A549 (cell line): ENCODE measurements at regions not wholly inside any gene's neighbourhood (a gene's known extent, or its start where the extent isn't known, plus 50 kb on each side); places are given as distances from the start of the nearest gene placed in this dataset.

ENCODE experiments used
- ATAC-seq, 2 experiments: fragments of 200-7000 bp in 1 of 2; fragments of >200 bp in 1 of 2; cut with Nextera tagmentation in 1 of 2; cut with Tn5 transposase in 1 of 2; 3 replicates each; pipeline versions ENCODE4 v1.8.0 to v1.9.1; 2018 to 2020; ENCODE audit warnings: mild to moderate bottlenecking in 1 of 2, moderate library complexity in 1 of 2
- CTCF ChIA-PET: fragments of 300-600 bp; sonication (Branson Sonifier 250); formaldehyde crosslinking; extraction: SDS; loops from one replicate; lab custom pipeline; 2021; ENCODE audit warnings: antibody characterized with exemption, inconsistent platforms; lab: Yijun Ruan, JAX
- POLR2A ChIA-PET: fragments of 350-600 bp; formaldehyde crosslinking; extraction: SDS; loops from one replicate; lab custom pipeline; 2021; ENCODE audit warnings: antibody characterized with exemption, inconsistent platforms; lab: Yijun Ruan, JAX
- DNase-seq, 2 experiments: peaks; one replicate each; pipeline versions ENCODE4 v3.0.0 to v3.0.0-alpha.2; 2011 to 2016; ENCODE audit warnings: low read depth in 1 of 2, low spot score in 1 of 2
- FAIRE-seq: peaks from 2 replicates; lab custom pipeline; 2011; peaks lifted over from hg19 to GRCh38; lab: Jason Lieb, UNC
- H3K27ac ChIP-seq, 2 experiments: fragments of >200 bp; sonication (Bioruptor Twin); formaldehyde crosslinking; 3 replicates each; pipeline ENCODE4 v1.5.1; 2016 to 2017
- H3K4me1 ChIP-seq: fragments of >200 bp; sonication (Bioruptor Twin); formaldehyde crosslinking; 3 replicates; pipeline ENCODE4 v1.6.1; 2016
- H3K4me2 ChIP-seq: fragments of >200 bp; sonication (Bioruptor Twin); formaldehyde crosslinking; 3 replicates; pipeline ENCODE4 v1.6.1; 2016
- H3K4me3 ChIP-seq: fragments of >200 bp; sonication (Bioruptor Twin); formaldehyde crosslinking; 3 replicates; pipeline ENCODE4 v1.5.1; 2016
- H3K9me3 ChIP-seq: fragments of >200 bp; sonication (Bioruptor Twin); formaldehyde crosslinking; 3 replicates; pipeline ENCODE4 v1.6.1; 2016
- CBX2 ChIP-seq: fragments of 200-600 bp; sonication (generic); IDR thresholded peaks from 2 replicates; pipeline ENCODE4 v1.6.1; 2016; ENCODE audit warnings: low read depth, mild to moderate bottlenecking, borderline replicate concordance
- CBX8 ChIP-seq: fragments of 200-600 bp; sonication (generic); IDR thresholded peaks from 2 replicates; pipeline ENCODE4 v1.6.1; 2016
- CHD4 ChIP-seq: fragments of 200-600 bp; sonication (generic); IDR thresholded peaks from 2 replicates; pipeline ENCODE4 v1.6.1; 2016; ENCODE audit warnings: antibody characterized with exemption, mild to moderate bottlenecking, borderline replicate concordance
- E2F6 ChIP-seq: IDR thresholded peaks from 2 replicates; pipeline ENCODE4 v1.6.1; 2012; ENCODE audit warnings: low read depth, borderline replicate concordance
- EHF ChIP-seq: fragments of 250-450 bp; sonication (Bioruptor Pico); IDR thresholded peaks from 2 replicates; pipeline ENCODE4 v1.5.0; 2020; ENCODE audit warnings: mild to moderate bottlenecking
- EHMT2 ChIP-seq: fragments of 200-600 bp; sonication (generic); IDR thresholded peaks from 2 replicates; pipeline ENCODE4 v1.6.1; 2016; ENCODE audit warnings: antibody characterized with exemption, low read depth, mild to moderate bottlenecking, moderate library complexity
- EP300 ChIP-seq, 2 experiments: fragments of >200 bp; sonication (Bioruptor Twin); formaldehyde crosslinking; IDR thresholded peaks; 2 replicates in 1 of 2; 3 replicates in 1 of 2; pipeline ENCODE4 v1.6.1; 2016 to 2017
- ESRRA ChIP-seq: fragments of 150-350 bp; IDR thresholded peaks from 2 replicates; pipeline ENCODE4 v1.6.1; 2014; ENCODE audit warnings: mild to moderate bottlenecking, low read length, borderline replicate concordance
- FOSB ChIP-seq: fragments of 250-450 bp; sonication (Bioruptor Pico); IDR thresholded peaks from 2 replicates; pipeline ENCODE4 v1.5.0; 2020; ENCODE audit warnings: mild to moderate bottlenecking, moderate library complexity
- FOSL2 ChIP-seq, 2 experiments: fragments of 450-650 bp in 1 of 2; fragments of >200 bp in 1 of 2; sonication (Bioruptor Twin) in 1 of 2; formaldehyde crosslinking; IDR thresholded peaks; 2 replicates each; pipeline versions ENCODE4 v1.5.0 to v1.6.1; 2016 to 2020; ENCODE audit warnings: mild to moderate bottlenecking in 1 of 2, moderate library complexity in 1 of 2
- FOXS1 ChIP-seq: fragments of 250-450 bp; sonication (Bioruptor Pico); IDR thresholded peaks from 2 replicates; pipeline ENCODE4 v1.5.0; 2020; ENCODE audit warnings: mild to moderate bottlenecking, moderate library complexity
- HDAC2 ChIP-seq: fragments of 200-600 bp; sonication (generic); IDR thresholded peaks from 2 replicates; pipeline ENCODE4 v1.6.1; 2016
- HES2 ChIP-seq: fragments of >200 bp; sonication (Bioruptor Twin); formaldehyde crosslinking; IDR thresholded peaks from 2 replicates; pipeline ENCODE4 v1.6.1; 2016
- JUNB ChIP-seq: fragments of >200 bp; sonication (Bioruptor Twin); formaldehyde crosslinking; IDR thresholded peaks from 2 replicates; pipeline ENCODE4 v1.6.1; 2016
- MAFK ChIP-seq: fragments of 450-650 bp; IDR thresholded peaks from 2 replicates; pipeline ENCODE4 v1.6.1; 2014; ENCODE audit not compliant: partially characterized antibody
- MAX ChIP-seq: IDR thresholded peaks from 2 replicates; pipeline ENCODE4 v1.6.1; 2012
- MAZ ChIP-seq: fragments of 150-350 bp; IDR thresholded peaks from 2 replicates; pipeline ENCODE4 v1.6.1; 2014; ENCODE audit warnings: antibody characterized with exemption, low read depth, low read length, borderline replicate concordance
- NR3C1 ChIP-seq: fragments of >200 bp; sonication (Bioruptor Twin); formaldehyde crosslinking; IDR thresholded peaks from 3 replicates; pipeline ENCODE4 v1.6.1; 2017
- RCOR1 ChIP-seq: fragments of 150-350 bp; IDR thresholded peaks from 2 replicates; pipeline ENCODE4 v1.6.1; 2014; ENCODE audit warnings: antibody characterized with exemption, low read length, low read depth
- REST ChIP-seq: fragments of 200-600 bp; sonication (generic); IDR thresholded peaks from 2 replicates; pipeline ENCODE4 v1.6.1; 2016; ENCODE audit warnings: antibody characterized with exemption, mild to moderate bottlenecking, moderate library complexity
- TFCP2L1 ChIP-seq: fragments of 250-450 bp; sonication (Bioruptor Pico); IDR thresholded peaks from 2 replicates; pipeline ENCODE4 v1.5.0; 2021; ENCODE audit warnings: mild to moderate bottlenecking
- ZNF302 ChIP-seq: fragments of 250-450 bp; sonication (Bioruptor Pico); IDR thresholded peaks from 2 replicates; pipeline ENCODE4 v1.9.0; 2021; ENCODE audit warnings: inconsistent platforms, mild to moderate bottlenecking, moderate library complexity
- WGBS: methylation state at CpG from one replicate; pipeline ENCODE4 v1.1.6; 2017; ENCODE audit errors: missing lambda C conversion rate; 5-methylcytosine and 5-hydroxymethylcytosine counted together

GRCh38 chr1:81489372-81489934 is 311.3 kb upstream of the ADGRL2 start:
- ChIA-PET CTCF (no interaction called here), POLR2A (no interaction called here)
- DNase-seq: no peak
- no peak overlapping the region for H3K4me2 ChIP-seq
- H3K27ac ChIP-seq: no peak overlapping the region
- no peaks in the 10 kb centered on the region for H3K9me3 ChIP-seq
- no peak for ATAC-seq
- no peak for TF ChIP-seq FOXS1 (CRISPR knock-in tag)
- TF ChIP-seq CHD4: no peak
- TF ChIP-seq RCOR1: no peak
- 94% methylated on average over 1 of the region's 1 CpG for WGBS
- no peak for FAIRE-seq
- no peaks in the 10 kb centered on the region for H3K4me1 ChIP-seq
- no peak overlapping the region for H3K4me3 ChIP-seq

GRCh38 chr1:81484284-81484683 is 316.4 kb upstream of the ADGRL2 start:
- no peaks in the 10 kb centered on the region for H3K4me1 ChIP-seq

More at GRCh38 chr1:81484284-81484683, 316.4 kb upstream of the ADGRL2 start:
- 28% methylated on average over 2 of the region's 2 CpGs for WGBS
- no peaks in the 10 kb centered on the region for H3K9me3 ChIP-seq
- POLR2A ChIA-PET: no interaction called here
- TF ChIP-seq EHMT2 (no peak), HDAC2 (no peak), MAZ (no peak), ZNF302 (CRISPR knock-in tag) (no peak), FOSL2 (IDR thresholded peaks at IDR 0.05) (no peak), FOSL2 (CRISPR knock-in tag; IDR thresholded peaks at IDR 0.05) (no peak), MAFK (no peak), CBX2 (no peak), FOSB (CRISPR knock-in tag) (no peak), TFCP2L1 (no peak), EHF (CRISPR knock-in tag) (no peak), NR3C1 (no peak), HES2 (no peak), ESRRA (no peak), JUNB (no peak), MAX (no peak), E2F6 (no peak), CBX8 (no peak), REST (no peak), EP300 (IDR thresholded peaks at IDR 0.05) (no peak)
- no peak overlapping the region for H3K27ac ChIP-seq
- CTCF ChIA-PET: no interaction called here
- no peak overlapping the region for H3K4me3 ChIP-seq
- FAIRE-seq (no peak), DNase-seq (no peak), ATAC-seq (no peak)
- no peak overlapping the region for H3K4me2 ChIP-seq
